Sigmoid colon (tissue), 6 donors: ENCODE measurements at regions not wholly inside any gene's neighbourhood (a gene's known extent, or its start where the extent isn't known, plus 50 kb on each side); places are given as distances from the start of the nearest gene placed in this dataset.
A peak's percentile ranks its signal among the peaks of the same experiment; 100 is the strongest.
"Not testable (repeated sequence)": the region's sequence is repeated elsewhere in the genome, so short reads cannot be mapped to it uniquely, and the experiment has no call there.

Experiments used
- DNase-seq: peaks from one replicate; pipeline ENCODE4 v3.0.0-alpha.2; 2019
- H3K27ac ChIP-seq, 4 donors: fragments of 200-600 bp; sonication (generic); one replicate each; pipeline ENCODE4 v1.5.1; 2016 to 2019; ENCODE audit warnings: mild to moderate bottlenecking in 1 of 4
- H3K27me3 ChIP-seq, 3 donors: fragments of 200-600 bp; sonication (generic); one replicate each; pipeline ENCODE4 v1.5.1; 2019; ENCODE audit warnings: mild to moderate bottlenecking in 1 of 3
- H3K36me3 ChIP-seq, 4 donors: fragments of 200-600 bp; sonication (generic); one replicate each; pipeline ENCODE4 v1.5.1; 2016 to 2019
- H3K4me1 ChIP-seq, 4 donors: fragments of 200-600 bp; sonication (generic); one replicate each; pipeline ENCODE4 v1.5.1; 2017 to 2019
- H3K4me3 ChIP-seq, 4 donors: fragments of 200-600 bp; sonication (generic); one replicate each; pipeline ENCODE4 v1.5.1; 2017 to 2019; ENCODE audit warnings: mild to moderate bottlenecking in 2 of 4, moderate library complexity in 1 of 4
- H3K9me3 ChIP-seq, 4 donors: fragments of 200-600 bp in 3 of 4; sonication (generic) in 3 of 4; one replicate each; pipeline versions ENCODE4 v1.5.1 to v1.6.1; 2013 to 2019
- CTCF ChIP-seq, 4 experiments: fragments of 450-650 bp in 3 of 4; fragments of 200-600 bp in 1 of 4; IDR thresholded peaks; one replicate each; pipeline ENCODE4 v1.5.1; 2016 to 2019; ENCODE audit warnings: antibody characterized with exemption in 4 of 4, mild to moderate bottlenecking in 3 of 4, moderate library complexity in 2 of 4
- EP300 ChIP-seq, 4 donors: sonication (generic); formaldehyde crosslinking; IDR thresholded peaks; one replicate each; pipeline ENCODE4 v1.6.1; 2017; ENCODE audit warnings: antibody characterized with exemption in 4 of 4
- POLR2A ChIP-seq, 2 donors: fragments of 450-650 bp; IDR thresholded peaks; one replicate each; pipeline ENCODE4 v1.6.1; 2016; ENCODE audit warnings: antibody characterized with exemption in 2 of 2, mild to moderate bottlenecking in 2 of 2, moderate library complexity in 2 of 2
- POLR2AphosphoS5 ChIP-seq, 4 donors: sonication (generic); formaldehyde crosslinking; IDR thresholded peaks; one replicate each; pipeline ENCODE4 v1.6.1; 2017; ENCODE audit warnings: antibody characterized with exemption in 4 of 4
- WGBS, 2 donors: extraction: QIAGEN DNeasy Blood & Tissue Kit; methylation state at CpG; one replicate each; pipeline ENCODE4 v1.1.7; 2013; 5-methylcytosine and 5-hydroxymethylcytosine counted together
- intact Hi-C: fragments of 100-400 bp; cut with DNase I; formaldehyde crosslinking; loops from one replicate; pipeline ENCODE4 v1.15.1; 2023
- donor health status: healthy with polysubstance abuse.
- donor health status: healthy.

- no peaks in the 10 kb centered on the region for H3K36me3 ChIP-seq
- WGBS, 2 donors: 44 to 65% methylated on average over 12 of the region's 12 CpGs
- H3K9me3 ChIP-seq: no peaks in the 10 kb centered on the region
Observed at GRCh38 chr4:7134737-7135388, 57.5 kb upstream of the SORCS2 start.

GRCh38 chr4:7133818-7134650, 58.3 kb upstream of the SORCS2 start:
- H3K36me3 ChIP-seq, H3K9me3 ChIP-seq, intact Hi-C loops, DNase-seq, H3K27ac ChIP-seq, H3K4me3 ChIP-seq, H3K27me3 ChIP-seq, H3K4me1 ChIP-seq: not testable (repeated sequence)
- 88 to 91% methylated on average over 4 of the region's 4 CpGs for WGBS, 2 donors

More at GRCh38 chr4:7134737-7135388, 57.5 kb upstream of the SORCS2 start:
- peaks cover 0 to 8% (median 0%) of the 10 kb centered on the region in 4 donors for H3K4me1 ChIP-seq
- intact Hi-C loops: no loop called here
- H3K4me3 ChIP-seq: no peak overlapping the region
- H3K27ac ChIP-seq: peak overlapping the region in 1 of 4 donors; percentile 6
- no peaks in the 10 kb centered on the region for H3K27me3 ChIP-seq
- peak; percentile 82 for DNase-seq
- TF ChIP-seq POLR2AphosphoS5 (IDR thresholded peaks at IDR 0.05): no peak
- TF ChIP-seq POLR2A (IDR thresholded peaks at IDR 0.05): no peak
- TF ChIP-seq EP300 (IDR thresholded peaks at IDR 0.05): no peak
- no peak for TF ChIP-seq CTCF (IDR thresholded peaks at IDR 0.05)

GRCh38 chr4:7132730-7133582, 59.4 kb upstream of the SORCS2 start:
- 88 to 92% methylated on average over 4 of the region's 4 CpGs for WGBS, 2 donors
- Histone ChIP-seq H3K4me1 (peaks cover 0 to 8% (median 0%) of the 10 kb centered on the region in 4 donors), H3K36me3 (no peaks in the 10 kb centered on the region), H3K9me3 (no peaks in the 10 kb centered on the region), H3K4me3 (no peak overlapping the region), H3K27ac (no peak overlapping the region), H3K27me3 (no peaks in the 10 kb centered on the region)
- DNase-seq: no peak
- intact Hi-C loops: no loop called here
- TF ChIP-seq CTCF (IDR thresholded peaks at IDR 0.05) (no peak), POLR2AphosphoS5 (IDR thresholded peaks at IDR 0.05) (no peak), POLR2A (IDR thresholded peaks at IDR 0.05) (no peak), EP300 (IDR thresholded peaks at IDR 0.05) (no peak)

- intact Hi-C loops: no loop called here
- no peak overlapping the region for H3K27ac ChIP-seq
- TF ChIP-seq POLR2A (IDR thresholded peaks at IDR 0.05): no peak
- TF ChIP-seq POLR2AphosphoS5 (IDR thresholded peaks at IDR 0.05): no peak
- no peak for TF ChIP-seq EP300 (IDR thresholded peaks at IDR 0.05)
- TF ChIP-seq CTCF (IDR thresholded peaks at IDR 0.05): no peak
- H3K9me3 ChIP-seq: no peaks in the 10 kb centered on the region
- H3K4me1 ChIP-seq: peaks cover 0 to 8% (median 0%) of the 10 kb centered on the region in 4 donors
- H3K27me3 ChIP-seq: no peaks in the 10 kb centered on the region
- DNase-seq: no peak
- no peaks in the 10 kb centered on the region for H3K36me3 ChIP-seq
- H3K4me3 ChIP-seq: no peak overlapping the region
- 84 to 87% methylated on average over 11 of the region's 11 CpGs for WGBS, 2 donors
Observed at GRCh38 chr4:7132249-7132648, 60.1 kb upstream of the SORCS2 start.
